HG03135 (cell line): ENCODE measurements at regions not wholly inside any gene's neighbourhood (a gene's known extent, or its start where the extent isn't known, plus 50 kb on each side); places are given as distances from the start of the nearest gene placed in this dataset.
"Not testable (repeated sequence)": the region's sequence is repeated elsewhere in the genome, so short reads cannot be mapped to it uniquely, and the experiment has no call there.

ENCODE experiments used
- ATAC-seq: cut with Tn5 transposase; IDR thresholded peaks from one replicate; pipeline ENCODE4 v1.9.1; 2021; ENCODE audit warnings: mild to moderate bottlenecking, moderate library complexity; ENCODE audit not compliant: unreplicated experiment

GRCh38 chr10:133689897-133690296 lies 63.3 kb upstream of the FRG2B start:
- not testable (repeated sequence) for ATAC-seq

- peak; percentile 19 for ATAC-seq
Observed at GRCh38 chr10:133688441-133688912, 61.9 kb upstream of the FRG2B start.

- peak; percentile 59 for ATAC-seq
Observed at GRCh38 chr10:133687689-133688440, 61.3 kb upstream of the FRG2B start.

GRCh38 chr10:133686992-133687391 lies 60.4 kb upstream of the FRG2B start:
- not testable (repeated sequence) for ATAC-seq
